ENCODE measurements at regions not wholly inside any gene's neighbourhood (a gene's known extent, or its start where the extent isn't known, plus 50 kb on each side); places are given as distances from the start of the nearest gene placed in this dataset.

DNA sequence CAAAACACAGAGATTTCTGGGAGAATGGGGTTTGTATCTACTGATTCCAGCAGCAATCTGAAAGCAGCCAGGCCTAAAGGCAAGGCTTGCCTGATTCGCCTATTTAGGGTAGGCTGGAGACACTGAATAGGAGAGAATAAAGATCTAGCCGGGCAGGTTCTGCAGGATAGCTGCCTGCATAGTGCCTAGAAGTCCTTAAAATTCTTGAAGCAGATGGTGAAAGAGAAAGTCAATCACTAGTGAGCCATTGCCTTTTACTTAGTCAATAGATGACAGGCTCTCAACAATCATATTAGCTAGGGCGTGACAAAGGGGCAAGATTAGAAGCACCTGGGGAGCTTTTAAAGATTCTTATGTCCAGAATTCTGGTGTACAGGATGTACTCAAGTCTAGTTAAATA, 522.7 kb downstream of the HTR1A start:
- Histone ChIP-seq H3K27me3 (ENCODE audit: control insufficient read depth, insufficient read depth, low read length) (no peaks in the 10 kb centered on the region), H2AFZ (no peak overlapping the region), H3K4me1 (no peaks in the 10 kb centered on the region), H3K27ac (no peak overlapping the region), H3K9me3 (ENCODE audit: control insufficient read depth, low read length) (no peaks in the 10 kb centered on the region), H3K79me2 (no peaks in the 10 kb centered on the region), H3K4me3 (ENCODE audit: low read depth, low read length) (no peak overlapping the region), H3K4me2 (ENCODE audit: low read length) (no peak overlapping the region), H3K9ac (no peak overlapping the region), H3K36me3 (ENCODE audit: control insufficient read depth, insufficient read depth, low read length) (no peaks in the 10 kb centered on the region)
- TF ChIP-seq, protein P1, sequence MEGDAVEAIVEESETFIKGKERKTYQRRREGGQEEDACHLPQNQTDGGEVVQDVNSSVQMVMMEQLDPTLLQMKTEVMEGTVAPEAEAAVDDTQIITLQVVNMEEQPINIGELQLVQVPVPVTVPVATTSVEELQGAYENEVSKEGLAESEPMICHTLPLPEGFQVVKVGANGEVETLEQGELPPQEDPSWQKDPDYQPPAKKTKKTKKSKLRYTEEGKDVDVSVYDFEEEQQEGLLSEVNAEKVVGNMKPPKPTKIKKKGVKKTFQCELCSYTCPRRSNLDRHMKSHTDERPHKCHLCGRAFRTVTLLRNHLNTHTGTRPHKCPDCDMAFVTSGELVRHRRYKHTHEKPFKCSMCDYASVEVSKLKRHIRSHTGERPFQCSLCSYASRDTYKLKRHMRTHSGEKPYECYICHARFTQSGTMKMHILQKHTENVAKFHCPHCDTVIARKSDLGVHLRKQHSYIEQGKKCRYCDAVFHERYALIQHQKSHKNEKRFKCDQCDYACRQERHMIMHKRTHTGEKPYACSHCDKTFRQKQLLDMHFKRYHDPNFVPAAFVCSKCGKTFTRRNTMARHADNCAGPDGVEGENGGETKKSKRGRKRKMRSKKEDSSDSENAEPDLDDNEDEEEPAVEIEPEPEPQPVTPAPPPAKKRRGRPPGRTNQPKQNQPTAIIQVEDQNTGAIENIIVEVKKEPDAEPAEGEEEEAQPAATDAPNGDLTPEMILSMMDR (IDR thresholded peaks at IDR 0.05) = no peak

DNA sequence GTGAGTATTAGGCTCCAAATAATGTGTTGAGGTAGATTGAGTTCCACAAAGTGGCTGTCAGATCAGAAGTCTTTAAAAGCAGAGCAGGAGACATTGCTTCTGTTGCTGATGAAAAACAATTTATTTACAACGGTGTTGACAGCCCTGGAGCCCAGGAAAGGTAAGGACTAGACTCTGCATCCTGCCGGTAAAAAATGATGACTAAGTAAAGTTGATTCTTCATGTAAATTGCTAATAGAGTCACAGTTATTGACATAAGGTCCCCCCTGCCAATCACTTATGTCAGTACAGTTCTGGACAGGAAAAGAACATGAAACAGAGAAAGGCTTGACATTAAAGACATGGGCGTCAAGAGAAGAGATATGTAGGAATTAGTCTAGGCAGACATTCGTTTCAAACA, 552.5 kb downstream of the HTR1A start:
- Histone ChIP-seq H3K9ac (no peak overlapping the region), H3K36me3 (ENCODE audit: control insufficient read depth, insufficient read depth, low read length) (no peaks in the 10 kb centered on the region), H3K27ac (no peak overlapping the region), H3K4me3 (ENCODE audit: low read depth, low read length) (no peak overlapping the region), H3K27me3 (ENCODE audit: control insufficient read depth, insufficient read depth, low read length) (no peaks in the 10 kb centered on the region), H2AFZ (no peak overlapping the region), H3K4me2 (ENCODE audit: low read length) (no peak overlapping the region), H3K79me2 (no peaks in the 10 kb centered on the region), H3K4me1 (no peaks in the 10 kb centered on the region), H3K9me3 (ENCODE audit: control insufficient read depth, low read length) (no peaks in the 10 kb centered on the region)
- TF ChIP-seq, protein P1 (IDR thresholded peaks at IDR 0.05) = no peak

DNA sequence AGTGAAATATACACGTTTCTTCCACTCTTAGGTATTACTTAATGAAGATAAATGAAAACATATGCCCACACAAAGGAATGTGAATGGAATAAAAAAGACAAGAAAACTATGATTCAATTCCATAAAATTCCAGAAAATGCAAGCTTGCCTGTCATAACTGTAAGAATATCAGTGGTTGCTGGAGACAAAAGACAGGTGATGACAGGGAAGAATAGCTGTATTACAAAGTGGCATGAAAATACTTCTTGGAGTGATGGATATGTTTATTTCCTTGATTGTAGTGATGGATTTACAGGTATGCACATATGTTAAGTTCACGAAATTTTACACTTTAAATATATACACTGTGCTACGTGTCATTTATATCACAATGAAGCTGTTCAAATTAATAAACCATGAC, 553.3 kb downstream of the HTR1A start:
- Histone ChIP-seq H3K9ac (no peak overlapping the region), H3K27me3 (ENCODE audit: control insufficient read depth, insufficient read depth, low read length) (no peaks in the 10 kb centered on the region), H3K4me1 (no peaks in the 10 kb centered on the region), H2AFZ (no peak overlapping the region), H3K9me3 (ENCODE audit: control insufficient read depth, low read length) (no peaks in the 10 kb centered on the region), H3K4me3 (ENCODE audit: low read depth, low read length) (no peak overlapping the region), H3K36me3 (ENCODE audit: control insufficient read depth, insufficient read depth, low read length) (no peaks in the 10 kb centered on the region), H3K27ac (no peak overlapping the region), H3K79me2 (no peaks in the 10 kb centered on the region), H3K4me2 (ENCODE audit: low read length) (no peak overlapping the region)
- TF ChIP-seq, protein P1 (IDR thresholded peaks at IDR 0.05) = no peak

DNA sequence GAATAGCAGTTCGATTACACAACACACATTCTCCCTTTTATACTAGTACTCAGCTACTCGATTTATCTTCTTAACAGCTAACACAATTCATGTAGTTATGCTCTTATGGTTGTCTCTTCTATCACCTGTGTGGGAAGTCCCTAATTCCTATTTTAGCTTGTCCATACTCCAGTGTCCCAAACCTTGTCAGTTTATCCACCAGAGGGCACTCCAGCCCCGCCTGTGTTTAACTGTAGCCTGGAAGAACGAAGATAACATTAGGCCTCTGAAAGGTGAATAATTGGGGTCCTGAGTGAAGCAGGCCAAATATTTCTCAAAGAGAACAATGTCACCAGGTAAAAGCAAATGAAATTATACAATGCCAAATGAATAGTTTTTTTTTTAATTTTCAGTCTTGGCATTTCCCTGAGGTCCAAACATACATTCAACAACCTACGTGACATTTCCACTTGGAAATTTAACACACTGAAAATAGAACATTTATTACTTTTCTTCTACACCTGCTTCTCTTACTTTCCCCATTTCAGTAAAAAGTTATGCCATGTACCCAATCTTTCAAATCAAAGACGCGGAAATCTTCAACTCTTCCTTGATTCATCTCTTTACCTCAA, 560.7 kb downstream of the HTR1A start:
- Histone ChIP-seq H3K4me3 (ENCODE audit: low read depth, low read length) (no peak overlapping the region), H3K27me3 (ENCODE audit: control insufficient read depth, insufficient read depth, low read length) (no peaks in the 10 kb centered on the region), H3K4me2 (ENCODE audit: low read length) (no peak overlapping the region), H3K9ac (no peak overlapping the region), H3K9me3 (ENCODE audit: control insufficient read depth, low read length) (no peaks in the 10 kb centered on the region), H3K79me2 (no peaks in the 10 kb centered on the region), H3K27ac (no peak overlapping the region), H2AFZ (no peak overlapping the region), H3K4me1 (no peaks in the 10 kb centered on the region), H3K36me3 (ENCODE audit: control insufficient read depth, insufficient read depth, low read length) (no peaks in the 10 kb centered on the region)
- TF ChIP-seq, protein P1 (IDR thresholded peaks at IDR 0.05) = peak; percentile 44

DNA sequence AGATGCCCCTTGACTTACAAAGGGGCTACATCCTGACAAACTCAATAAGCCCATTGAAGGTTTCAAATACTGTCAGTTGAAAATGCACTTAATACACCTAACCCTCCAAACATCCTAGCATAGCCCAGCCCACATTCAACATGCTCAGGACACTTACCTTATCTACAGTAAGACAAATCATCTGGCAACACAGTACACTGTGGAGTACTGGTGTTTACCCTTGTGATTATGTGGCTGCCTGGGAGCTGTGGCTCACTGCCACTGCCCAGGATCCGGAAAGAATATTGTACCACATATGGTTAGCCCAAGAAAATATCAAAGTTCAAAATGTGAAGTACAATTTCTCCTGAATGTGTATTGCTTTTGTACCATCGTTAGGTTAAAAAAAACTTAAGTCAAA, 562.2 kb downstream of the HTR1A start:
- H3K79me2 ChIP-seq = no peaks in the 10 kb centered on the region
- H2AFZ ChIP-seq = no peak overlapping the region
- TF ChIP-seq, protein P1 (IDR thresholded peaks at IDR 0.05) = no peak
- no peak overlapping the region for H3K9ac ChIP-seq
- H3K36me3 ChIP-seq (ENCODE audit: control insufficient read depth, insufficient read depth, low read length) = no peaks in the 10 kb centered on the region
- no peak overlapping the region for H3K27ac ChIP-seq
- H3K4me2 ChIP-seq (ENCODE audit: low read length) = no peak overlapping the region
- no peak overlapping the region for H3K4me3 ChIP-seq (ENCODE audit: low read depth, low read length)
- no peaks in the 10 kb centered on the region for H3K9me3 ChIP-seq (ENCODE audit: control insufficient read depth, low read length)
- H3K27me3 ChIP-seq (ENCODE audit: control insufficient read depth, insufficient read depth, low read length) = no peaks in the 10 kb centered on the region
- H3K4me1 ChIP-seq = no peaks in the 10 kb centered on the region

Data from parathyroid adenoma (tissue), 2 donors.